ENCODE measurements at regions not wholly inside any gene's neighbourhood (a gene's known extent, or its start where the extent isn't known, plus 50 kb on each side); places are given as distances from the start of the nearest gene placed in this dataset.

GRCh38 chr6:126698732-126699240, 358.9 kb downstream of the CENPW start:
- DNase-seq (ENCODE audit: low read depth), result no peak
- TF ChIP-seq, protein P1, sequence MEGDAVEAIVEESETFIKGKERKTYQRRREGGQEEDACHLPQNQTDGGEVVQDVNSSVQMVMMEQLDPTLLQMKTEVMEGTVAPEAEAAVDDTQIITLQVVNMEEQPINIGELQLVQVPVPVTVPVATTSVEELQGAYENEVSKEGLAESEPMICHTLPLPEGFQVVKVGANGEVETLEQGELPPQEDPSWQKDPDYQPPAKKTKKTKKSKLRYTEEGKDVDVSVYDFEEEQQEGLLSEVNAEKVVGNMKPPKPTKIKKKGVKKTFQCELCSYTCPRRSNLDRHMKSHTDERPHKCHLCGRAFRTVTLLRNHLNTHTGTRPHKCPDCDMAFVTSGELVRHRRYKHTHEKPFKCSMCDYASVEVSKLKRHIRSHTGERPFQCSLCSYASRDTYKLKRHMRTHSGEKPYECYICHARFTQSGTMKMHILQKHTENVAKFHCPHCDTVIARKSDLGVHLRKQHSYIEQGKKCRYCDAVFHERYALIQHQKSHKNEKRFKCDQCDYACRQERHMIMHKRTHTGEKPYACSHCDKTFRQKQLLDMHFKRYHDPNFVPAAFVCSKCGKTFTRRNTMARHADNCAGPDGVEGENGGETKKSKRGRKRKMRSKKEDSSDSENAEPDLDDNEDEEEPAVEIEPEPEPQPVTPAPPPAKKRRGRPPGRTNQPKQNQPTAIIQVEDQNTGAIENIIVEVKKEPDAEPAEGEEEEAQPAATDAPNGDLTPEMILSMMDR (IDR thresholded peaks at IDR 0.05; ENCODE audit: low read depth, low read length, missing control alignments), result no peak
- H3K4me3 ChIP-seq (ENCODE audit: low read depth, low read length), result no peak overlapping the region

GRCh38 chr6:126701676-126702560, 362.0 kb downstream of the CENPW start:
- DNase-seq (ENCODE audit: low read depth), result no peak
- H3K4me3 ChIP-seq (ENCODE audit: low read depth, low read length), result no peak overlapping the region
- TF ChIP-seq, protein P1 (IDR thresholded peaks at IDR 0.05; ENCODE audit: low read depth, low read length, missing control alignments), result no peak

- TF ChIP-seq, protein P1 (IDR thresholded peaks at IDR 0.05; ENCODE audit: low read depth, low read length, missing control alignments), result no peak
- H3K4me3 ChIP-seq (ENCODE audit: low read depth, low read length), result no peak overlapping the region
- no peak for DNase-seq (ENCODE audit: low read depth)
These were observed 376.1 kb downstream of the CENPW start for GRCh38 chr6:126716032-126716431.

DNA sequence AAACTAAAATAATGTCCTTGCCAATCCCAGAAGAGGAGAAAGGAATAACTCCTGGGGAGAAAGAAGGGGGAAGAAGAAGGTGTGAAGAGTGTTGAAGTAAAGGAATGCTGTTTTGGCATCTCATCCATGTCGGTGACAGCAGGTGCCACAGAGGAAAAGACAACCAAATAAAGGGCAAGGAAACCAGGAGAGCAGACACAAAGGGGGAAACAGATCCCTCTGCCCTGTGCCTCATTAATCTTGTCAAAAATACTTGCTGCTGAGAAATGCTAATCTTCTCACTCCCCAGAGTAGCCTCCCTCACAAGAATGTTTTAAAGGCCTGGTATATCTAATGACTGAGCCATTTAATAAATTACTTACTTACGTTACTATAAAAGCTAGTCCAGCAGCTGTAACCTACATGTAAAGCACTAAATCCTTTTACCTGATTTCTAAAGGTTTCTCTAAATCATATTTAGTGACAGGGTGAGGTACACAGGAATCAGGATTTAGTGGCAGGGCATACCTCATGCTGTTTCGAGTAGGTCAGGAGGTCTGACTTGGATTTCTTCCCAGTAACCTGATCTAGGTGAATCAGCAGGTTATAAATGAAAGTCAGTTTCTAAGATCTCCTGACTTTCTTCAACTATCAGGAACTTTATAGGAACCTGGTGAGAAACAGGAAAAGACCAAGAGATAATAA, 377.1 kb downstream of the CENPW start:
- TF ChIP-seq, protein P1 (IDR thresholded peaks at IDR 0.05; ENCODE audit: low read depth, low read length, missing control alignments), result no peak
- DNase-seq (ENCODE audit: low read depth), result no peak
- no peak overlapping the region for H3K4me3 ChIP-seq (ENCODE audit: low read depth, low read length)

- no peak overlapping the region for H3K4me3 ChIP-seq (ENCODE audit: low read depth, low read length)
- TF ChIP-seq, protein P1 (IDR thresholded peaks at IDR 0.05; ENCODE audit: low read depth, low read length, missing control alignments), result no peak
- peak; percentile 55 for DNase-seq (ENCODE audit: low read depth)
These were observed 378.8 kb downstream of the CENPW start for GRCh38 chr6:126718600-126719327.

DNA sequence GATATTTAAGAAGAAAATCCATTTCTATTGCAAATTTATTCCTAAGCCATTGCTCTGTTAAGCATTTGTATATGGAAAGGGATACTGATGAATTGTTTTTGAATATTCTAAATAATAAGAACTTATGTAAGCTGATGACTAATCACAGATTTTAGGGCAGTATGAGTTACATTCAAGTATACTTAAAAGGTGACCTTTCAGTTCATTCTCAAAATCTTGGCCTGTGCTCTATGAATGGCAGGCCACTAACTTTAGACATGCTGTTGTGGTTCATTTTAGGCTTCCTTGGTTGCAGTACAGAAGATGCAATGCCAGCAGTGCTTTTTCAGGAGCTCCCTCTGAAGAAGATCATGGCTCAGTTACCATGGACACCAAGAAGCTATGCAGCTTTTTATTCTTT, 380.4 kb downstream of the CENPW start:
- TF ChIP-seq, protein P1 (IDR thresholded peaks at IDR 0.05; ENCODE audit: low read depth, low read length, missing control alignments), result no peak
- no peak for DNase-seq (ENCODE audit: low read depth)
- no peak overlapping the region for H3K4me3 ChIP-seq (ENCODE audit: low read depth, low read length)

Data from GM12864 (cell line).